Endometrium (tissue), 2 donors: ENCODE measurements at regions not wholly inside any gene's neighbourhood (a gene's known extent, or its start where the extent isn't known, plus 50 kb on each side); places are given as distances from the start of the nearest gene placed in this dataset.

Source experiments
- FAIRE-seq: peaks from 2 replicates; lab custom pipeline; 2012; peaks lifted over from hg19 to GRCh38; lab: Jason Lieb, UNC
- donor health status: control.
- donor health status: control.

DNA sequence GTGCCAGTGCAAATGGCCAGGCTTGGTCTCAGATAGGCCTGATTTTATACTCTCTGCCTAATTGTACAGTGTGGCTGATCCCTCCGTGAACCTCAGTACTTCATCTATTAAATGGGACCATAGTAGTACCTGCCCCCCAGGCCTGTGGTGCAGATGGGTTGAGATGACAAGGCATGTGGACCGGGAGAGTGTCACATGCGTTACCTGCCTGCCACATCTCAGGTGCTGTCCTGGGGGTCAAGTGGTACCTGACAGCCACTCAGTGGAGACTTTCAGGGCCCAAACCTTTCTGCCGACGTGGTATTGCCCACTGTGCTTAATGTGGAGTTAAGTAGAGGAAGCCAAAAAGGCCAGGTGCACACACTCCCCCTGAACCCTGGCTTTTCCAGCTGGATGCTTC is 197.3 kb downstream of the FOXD2 start:
- FAIRE-seq = no peak

DNA sequence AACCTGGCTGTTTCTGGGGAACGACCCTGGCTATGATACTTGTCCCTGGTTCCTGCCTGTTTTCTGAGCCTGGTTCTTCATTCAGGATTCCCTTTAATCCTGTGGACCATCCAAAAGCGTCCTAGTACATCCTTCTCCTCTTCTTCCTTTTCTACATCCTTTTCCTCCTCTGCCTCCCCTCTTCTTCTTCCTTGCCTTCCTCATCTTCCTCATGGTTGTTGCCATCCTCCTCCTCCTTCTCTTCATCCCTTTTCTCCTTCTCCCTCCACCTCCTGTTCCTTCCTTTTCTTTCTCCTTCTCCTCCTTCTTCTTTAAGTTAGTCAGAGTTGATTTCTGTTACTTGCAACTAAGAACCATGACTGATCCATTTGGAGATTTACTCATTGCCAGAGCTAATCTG is 197.8 kb downstream of the FOXD2 start:
- FAIRE-seq = no peak

DNA sequence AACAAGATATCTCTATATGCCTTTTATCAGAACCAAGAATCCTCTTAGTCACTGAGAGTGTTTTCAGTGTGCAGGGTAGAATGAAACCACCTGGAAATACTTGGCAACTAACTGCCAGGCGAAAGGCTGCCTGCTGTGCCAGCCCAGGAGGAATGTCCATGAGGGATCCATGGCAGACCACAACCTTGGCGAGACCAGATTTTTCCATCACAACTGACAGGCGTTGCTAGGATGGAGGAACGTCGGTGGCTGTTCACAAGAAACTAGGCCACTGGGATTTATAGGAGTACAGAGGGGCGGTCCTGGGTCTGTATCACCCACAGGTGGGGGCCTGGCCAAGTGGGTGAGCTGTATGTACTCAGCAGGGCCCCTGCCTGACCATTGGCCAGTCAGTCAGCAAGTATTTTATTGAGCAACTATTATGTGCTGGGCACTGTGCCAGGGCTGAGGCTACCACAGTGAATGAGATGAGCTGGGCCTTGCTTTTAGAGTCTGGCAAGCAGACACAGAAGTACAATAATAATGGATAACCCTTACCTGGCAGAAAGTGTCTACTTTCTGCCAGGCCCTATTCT is 199.4 kb downstream of the FOXD2 start:
- FAIRE-seq = no peak

DNA sequence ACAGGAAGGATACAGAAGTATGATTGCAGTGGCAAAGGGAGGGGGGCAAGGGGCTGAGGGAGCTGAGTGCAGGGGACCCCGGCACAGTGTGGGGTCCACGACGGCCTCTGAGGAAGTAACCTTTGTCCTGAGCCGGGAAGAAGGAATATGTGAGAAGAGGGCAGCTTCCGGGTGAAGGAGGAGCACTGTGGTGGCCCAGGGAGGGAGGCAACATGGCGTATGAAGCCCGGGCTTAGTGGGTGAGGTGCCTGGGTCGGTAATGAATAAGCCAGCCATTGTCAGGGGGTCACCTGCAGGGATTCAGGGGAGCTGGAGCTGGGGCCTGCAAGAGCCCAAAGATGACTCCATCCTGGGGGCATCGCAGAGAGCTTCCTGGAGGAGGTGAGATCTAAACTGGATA is 200.4 kb downstream of the FOXD2 start:
- FAIRE-seq = no peak

DNA sequence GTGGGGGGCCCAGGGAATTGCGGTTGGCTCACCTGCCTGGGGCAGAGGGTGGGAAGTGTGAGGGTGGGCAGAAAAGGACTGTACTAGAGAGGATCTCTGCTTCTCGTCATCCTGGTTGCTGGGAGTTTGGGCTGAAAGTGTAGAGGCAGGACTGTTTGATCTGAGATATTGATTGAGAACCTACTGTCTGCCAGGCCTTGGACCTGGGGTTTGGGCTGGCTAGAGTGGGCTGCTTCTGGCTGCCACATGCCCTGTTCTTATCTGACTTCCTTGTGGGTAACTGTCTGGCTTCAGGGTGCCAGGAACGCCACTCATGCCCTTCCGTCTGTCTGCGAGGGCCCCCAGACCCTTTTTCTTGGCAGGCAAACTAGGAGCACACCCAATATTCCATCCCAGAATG is 200.9 kb downstream of the FOXD2 start:
- no peak for FAIRE-seq

DNA sequence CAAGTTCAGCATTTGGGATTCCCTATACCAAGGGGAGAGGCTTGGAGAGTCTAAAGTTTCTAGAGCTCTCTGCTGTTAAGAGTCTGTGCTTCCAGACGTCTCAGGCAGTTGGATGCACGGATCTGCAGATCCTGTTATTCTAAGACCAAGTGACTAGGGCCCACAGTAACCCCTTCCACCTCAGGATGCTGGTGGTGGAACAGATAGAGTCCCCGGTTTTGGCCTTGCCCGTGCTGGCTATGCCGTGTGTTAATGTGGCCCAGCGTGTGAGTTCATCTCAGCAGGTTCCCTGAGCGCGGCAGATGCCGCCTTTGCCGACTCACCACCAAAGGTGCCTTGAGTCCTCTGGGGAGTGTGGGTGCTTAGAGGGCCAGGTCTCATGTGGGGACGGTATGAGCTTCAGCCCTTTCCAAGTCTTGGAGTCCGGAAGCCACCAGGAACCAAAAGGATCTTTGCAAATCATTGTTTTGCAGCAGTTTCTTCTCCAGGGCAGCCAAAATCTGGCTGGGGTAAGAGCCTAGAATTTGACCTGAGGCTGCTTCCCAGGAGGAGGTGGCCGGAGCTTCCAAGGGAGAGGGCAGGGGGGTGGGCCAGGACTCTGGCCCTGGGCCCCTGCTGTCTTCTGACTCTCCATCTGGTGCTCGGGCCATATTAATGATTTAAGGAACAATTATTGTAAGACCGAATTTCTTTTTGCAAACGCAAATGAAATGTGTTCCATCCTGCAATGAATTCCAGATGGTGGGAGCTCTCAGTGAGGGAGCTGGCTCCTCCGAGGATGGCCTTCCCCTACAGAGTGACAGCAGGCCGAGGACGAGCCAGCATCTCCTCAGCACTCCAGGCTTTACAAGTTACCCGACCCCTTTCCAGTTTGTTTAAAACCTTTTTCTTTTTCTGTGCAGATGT is 205.7 kb downstream of the FOXD2 start:
- FAIRE-seq = peak; percentile 94

DNA sequence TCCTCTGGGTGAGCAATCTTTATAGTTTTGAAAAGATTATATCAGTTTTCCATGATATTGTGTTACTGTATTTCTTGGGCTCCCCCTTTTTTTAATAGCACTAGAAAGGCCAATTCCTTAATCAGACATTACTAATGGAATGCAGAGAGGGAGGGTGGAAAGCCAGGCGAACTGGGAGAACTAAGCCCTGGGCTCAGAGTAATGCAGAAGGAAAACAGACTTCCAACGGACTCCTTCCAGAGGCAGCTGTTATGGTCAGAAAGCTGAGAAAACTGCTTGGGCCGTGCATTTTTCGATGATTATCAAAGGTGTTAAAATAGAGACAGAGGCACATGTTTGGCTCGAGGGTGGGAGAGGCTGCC is 206.3 kb downstream of the FOXD2 start:
- no peak for FAIRE-seq

DNA sequence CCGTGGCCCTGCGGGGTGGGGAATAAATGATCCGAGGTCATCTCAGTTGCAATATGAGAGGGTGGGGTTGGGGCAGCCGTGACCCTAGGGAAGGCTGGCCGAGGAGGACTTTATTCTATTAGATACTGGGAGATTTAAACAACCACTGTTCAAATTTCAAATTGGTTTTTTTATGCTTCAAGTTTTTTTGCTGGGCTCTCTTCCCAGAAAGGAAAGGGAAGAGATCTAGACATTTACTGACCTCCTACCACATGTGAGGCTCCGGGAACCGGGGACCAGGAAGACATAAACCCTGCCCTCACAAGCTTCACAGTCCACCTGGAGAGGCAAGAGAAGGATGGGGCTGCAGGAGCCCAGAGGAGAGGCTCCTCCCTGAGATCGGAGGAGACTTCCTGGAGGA is 207.3 kb downstream of the FOXD2 start:
- FAIRE-seq = no peak

DNA sequence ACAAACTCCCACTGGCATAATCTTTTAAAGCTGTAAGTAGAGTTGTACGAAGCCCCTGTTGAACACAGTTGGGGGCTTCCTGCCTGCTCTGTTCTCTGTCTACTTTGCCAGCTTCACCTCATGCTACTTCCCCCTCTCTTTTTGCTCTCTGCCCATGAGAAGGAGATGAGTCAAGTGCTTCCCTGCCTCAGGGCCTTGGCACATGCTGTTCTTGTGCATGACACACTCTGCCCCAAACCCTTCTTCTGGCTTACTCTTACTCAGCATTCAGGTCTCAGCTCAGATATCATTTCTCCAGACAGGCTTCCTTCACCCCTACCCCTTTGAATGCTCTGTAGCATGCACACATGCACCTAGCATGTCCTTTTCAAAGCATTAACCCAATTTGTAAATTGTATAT is 208.8 kb downstream of the FOXD2 start:
- no peak for FAIRE-seq

DNA sequence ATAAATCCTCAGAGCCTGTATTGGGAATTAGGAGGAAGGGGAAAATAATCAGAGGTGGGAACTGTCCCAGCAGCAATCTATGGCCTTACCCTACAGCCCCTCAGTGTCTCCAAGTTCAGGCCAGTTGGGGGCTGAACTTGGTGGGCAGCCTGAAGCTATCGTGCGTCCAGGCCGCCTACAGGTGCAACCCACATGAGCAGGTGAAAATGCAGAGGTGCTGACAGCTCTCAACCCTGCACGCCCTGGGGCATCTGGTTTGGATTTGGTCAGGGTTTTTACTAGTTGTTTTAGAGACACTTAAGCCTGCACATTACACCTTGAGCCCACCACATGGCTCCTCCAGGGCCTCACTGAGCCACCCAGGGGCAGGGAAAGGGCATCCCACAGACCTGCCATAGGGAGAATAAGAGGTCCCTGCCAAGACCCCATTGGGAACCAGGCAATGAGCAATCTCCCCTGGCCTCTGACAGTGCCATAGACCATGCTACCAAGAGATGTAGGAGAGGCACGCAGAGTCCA is 209.5 kb downstream of the FOXD2 start:
- no peak for FAIRE-seq

DNA sequence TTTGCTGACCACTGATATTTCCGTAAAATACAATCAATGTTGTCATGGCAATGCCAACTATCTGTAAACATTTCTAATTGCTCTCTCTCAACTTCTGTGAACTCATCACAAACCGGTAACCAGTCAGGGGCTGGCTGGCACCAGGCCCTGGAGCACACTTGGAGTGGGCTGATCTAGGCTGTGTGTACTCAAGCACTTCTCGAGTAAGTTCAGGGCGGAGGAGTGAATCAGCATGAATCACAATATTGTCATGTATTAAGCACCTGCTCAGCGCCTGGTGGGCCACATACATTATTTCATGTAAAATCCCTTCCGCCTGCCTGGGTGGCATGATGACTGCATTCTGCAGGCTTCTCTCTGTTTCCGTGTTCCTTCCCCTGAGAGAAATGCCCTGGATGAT is 212.4 kb downstream of the FOXD2 start:
- FAIRE-seq = no peak

DNA sequence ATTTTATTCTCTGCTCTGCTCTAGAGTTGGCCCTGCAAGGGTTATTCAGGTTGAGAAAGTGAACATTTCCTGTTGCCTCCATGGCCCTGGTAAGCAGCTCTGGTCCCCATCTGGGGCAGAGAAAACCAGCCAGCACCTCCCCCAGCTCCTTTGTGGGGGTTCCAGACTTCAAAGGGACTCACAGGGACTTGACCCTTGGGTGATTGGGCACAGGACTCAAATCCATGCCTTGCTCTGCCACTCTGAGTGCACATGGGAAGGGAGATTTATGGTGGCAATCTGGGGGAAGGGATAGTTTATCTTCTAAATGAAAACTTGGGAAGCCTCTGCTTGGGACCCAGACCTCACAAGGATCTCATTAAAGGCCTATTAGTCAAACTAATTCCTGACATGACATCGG is 212.8 kb downstream of the FOXD2 start:
- no peak for FAIRE-seq

DNA sequence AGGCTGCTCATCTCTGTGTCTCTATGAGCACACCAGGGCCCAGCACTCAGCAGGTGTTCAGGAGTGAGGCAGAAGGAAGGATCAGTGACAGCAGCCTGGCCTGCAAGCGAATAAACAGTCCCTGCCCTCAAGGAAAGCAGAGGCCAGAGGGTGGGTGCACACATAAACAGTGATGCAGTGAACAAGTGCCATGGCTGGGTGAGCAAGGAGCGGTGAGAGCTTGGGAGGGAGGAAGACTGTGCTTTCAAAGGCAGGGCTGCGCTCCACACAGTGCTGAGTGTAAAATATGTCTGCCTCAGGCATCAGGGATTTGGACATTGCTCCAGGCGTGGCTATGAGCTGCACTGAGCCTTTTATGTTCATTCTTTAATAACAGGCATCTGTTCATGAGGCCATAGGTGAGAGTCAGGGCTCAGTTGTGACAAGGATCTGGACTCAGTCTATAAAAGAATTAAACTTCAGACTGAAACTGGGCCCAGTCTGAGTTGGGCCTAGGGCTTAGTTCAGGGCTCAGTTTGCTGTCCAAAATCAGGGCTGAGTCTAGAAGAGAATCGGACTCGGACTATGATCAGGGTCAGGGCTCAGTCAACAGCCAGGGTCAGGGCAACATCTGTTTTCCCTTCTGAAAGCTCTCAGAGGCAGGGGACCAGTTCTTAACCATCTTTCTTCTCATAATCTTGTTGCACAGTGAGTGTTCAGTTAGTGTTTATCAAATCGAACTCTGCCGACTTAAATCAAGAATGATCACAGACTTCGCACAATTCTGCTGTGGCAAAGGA is 213.7 kb downstream of the FOXD2 start:
- FAIRE-seq = no peak

DNA sequence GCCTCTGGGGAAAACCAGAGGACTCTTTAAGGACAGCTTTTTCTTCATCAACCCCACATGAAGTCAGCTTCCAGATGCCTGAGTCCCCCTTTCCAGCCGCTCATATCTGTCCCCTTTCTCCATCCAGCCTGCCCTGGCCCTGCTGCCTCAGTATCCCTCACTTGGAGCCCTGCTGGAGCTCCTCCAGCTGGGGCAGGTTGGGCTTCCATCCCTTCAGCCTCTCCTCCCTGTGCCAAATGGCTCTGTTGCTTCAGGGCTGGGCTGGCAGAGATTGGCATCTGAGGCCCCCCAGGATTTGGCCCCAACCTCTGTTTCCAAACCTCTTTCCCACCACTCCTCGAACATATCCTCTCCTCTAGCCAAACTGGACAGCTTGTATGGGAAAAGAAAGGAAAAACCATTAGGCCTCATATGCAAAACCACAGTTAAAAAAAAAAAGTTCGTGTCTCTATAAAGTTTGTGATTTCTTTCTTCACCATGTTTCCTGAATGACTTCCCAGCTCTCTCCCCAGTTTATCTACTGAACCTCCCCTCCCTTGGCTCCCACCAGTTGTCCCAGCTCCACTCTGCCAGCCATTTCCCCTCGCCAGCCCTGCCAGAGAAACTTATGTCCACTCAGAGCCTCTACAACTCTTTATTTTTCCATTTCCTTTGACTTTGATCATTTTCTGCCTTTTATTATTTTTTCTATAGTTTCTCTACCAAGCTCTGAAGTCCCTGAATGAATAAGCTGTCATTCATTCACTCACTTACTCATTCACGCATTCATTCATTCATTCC is 217.9 kb downstream of the FOXD2 start:
- FAIRE-seq = no peak

DNA sequence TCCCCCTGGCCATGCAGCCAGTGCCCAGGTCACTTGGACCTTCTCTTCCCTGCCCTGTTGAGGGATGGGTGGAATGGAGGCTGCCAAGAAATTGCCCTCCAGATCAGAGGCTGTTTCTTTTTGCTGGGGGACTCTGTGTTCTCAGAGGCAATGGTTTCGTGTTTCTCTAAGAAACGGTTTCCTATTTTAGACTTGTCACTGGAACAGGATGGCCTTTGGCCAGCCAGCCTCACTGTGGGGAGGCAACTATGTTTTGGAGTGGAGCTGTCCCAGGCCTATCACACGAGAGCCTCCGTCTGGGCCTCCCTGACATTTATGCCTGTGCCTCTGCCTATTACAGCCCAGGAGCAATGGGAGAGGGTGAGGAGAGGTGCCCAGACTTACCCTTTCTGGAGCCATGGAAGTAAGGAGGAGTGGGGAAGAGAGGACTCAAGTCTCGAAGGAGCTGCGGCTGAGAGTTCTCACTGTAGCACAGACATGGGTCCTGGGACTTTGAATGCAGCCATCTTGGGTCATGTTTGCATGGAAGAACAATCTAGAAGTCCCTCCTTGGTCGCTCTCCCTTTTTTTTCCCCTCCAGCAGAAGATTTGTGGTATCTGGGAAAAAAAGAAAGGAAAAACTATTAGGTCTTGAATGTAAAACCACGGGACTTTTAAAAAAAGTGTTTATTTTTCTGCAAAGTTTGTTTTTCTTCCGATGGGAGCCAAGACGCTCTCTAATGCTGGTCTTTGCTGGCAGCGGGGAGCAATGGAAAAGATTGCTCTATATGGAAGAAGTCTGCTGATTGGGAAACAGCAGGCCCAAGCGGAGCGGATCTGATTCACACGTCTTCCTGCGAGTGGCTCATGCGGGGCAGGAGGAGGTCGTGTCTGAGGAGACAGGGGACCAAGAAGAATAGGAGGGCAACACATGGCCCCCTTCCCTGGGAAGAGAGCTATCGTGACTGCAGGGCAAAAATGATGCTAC is 219.2 kb downstream of the FOXD2 start:
- FAIRE-seq = no peak

DNA sequence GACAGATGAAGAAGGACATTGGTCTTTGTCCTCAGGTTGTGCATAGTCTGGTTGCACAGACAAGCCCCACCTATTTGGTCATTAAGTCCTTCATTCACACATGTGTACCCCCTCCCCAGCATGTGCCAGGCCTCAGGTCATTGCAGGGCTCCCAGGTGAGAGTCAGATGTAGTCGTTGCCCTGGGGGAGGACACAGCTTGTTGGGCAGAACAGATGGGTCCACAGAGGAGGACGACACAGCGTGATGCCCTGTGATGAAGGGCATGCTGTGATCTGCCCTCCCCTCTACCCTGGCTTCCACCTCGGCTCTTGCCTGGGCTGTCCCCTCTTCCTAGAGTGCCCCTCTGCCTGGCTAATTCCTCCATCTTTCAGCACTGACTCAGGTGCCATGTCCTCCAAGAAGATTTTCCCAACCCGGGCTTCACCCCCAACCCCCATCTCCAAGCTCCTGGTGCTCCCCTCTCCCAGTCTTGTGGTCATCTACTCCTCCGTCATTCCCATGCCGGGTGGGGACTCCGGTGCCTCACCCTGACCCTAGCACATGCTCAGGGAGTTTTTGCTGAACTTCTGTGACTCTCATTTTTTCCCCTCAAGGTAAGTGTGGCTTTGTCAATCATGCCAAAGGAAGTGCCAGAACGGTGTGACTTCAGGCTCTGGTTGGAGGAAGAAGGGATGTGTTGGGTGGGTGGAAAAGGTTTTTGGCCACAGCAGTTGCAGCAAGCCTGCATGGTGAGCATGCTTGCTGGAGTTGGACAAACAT is 220.5 kb downstream of the FOXD2 start:
- FAIRE-seq = no peak

DNA sequence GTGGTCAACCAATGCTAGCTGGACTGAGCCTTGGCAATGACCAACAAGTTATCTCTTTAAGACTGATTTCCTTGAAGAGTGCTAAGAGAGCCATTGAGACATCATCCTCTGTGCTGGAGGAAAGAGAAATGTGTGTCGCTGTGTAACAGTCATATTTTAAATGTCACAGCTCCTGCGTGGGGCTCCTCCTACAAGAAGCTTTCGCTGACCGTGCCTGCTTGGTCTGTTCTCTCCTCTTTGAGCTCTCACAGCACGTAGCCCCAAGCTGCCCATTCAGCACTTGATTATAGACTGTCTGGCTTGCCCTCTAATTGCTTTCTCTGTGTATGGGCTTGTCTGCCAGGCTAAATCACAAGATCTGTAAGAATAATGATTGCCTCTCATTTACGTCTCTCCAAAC is 221.3 kb downstream of the FOXD2 start:
- FAIRE-seq = no peak

DNA sequence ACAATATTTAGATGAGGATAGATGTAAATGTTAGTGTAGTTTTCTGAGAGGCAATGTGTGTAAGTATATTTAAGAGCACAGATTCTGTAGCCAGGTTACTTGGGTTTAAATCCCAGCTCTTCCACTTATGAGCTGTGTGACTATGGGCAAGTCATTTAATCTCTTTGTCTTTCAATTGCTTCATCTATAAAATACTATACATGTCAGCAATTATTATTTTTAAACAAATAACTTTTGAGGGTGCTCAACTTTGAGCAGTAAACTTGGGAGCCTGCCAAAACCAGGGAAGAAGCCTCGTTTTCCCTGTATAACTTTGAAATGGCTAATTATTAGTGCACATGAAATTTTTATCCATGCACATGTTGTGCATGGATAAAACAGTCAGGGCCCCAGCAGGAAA is 222.8 kb downstream of the FOXD2 start:
- FAIRE-seq = no peak

DNA sequence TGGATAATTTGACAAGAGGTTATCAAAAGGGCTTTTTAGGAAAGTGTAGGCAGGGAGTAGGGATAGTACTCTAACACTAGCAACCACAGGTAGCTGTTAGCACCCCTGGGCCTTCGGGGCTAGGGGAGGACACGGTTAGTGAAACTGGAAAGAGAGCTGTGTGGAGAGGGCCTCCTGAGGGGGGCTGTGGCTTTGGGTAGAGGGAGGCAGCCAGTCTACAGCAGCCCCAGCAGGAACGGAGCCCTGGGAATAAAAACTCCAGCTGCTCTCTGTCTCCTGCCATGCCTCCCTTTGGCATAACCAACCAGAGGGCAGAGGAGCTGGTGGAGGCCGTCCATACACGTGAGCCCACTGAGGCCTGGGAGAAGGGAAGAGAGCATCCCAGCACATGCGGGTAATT is 223.2 kb downstream of the FOXD2 start:
- no peak for FAIRE-seq

DNA sequence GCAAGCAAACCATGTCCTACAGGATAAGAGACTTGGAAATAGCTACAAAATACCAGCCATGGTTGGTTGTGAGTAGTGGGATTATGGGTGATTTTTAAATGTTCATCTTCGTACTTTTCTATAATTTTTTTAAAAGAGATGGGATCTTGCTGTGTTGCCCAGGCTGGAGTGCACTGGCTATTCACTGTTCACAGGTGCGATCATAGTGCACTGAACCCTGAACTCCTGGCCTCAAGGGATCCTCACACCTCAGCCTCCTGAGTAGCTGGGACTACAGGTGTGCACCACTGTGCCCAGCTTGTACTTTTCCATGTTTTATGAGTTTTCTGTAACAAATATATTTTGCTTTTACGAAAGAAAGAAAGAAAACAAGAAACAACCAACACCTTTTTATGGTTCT is 224.2 kb downstream of the FOXD2 start:
- no peak for FAIRE-seq
